Choroid plexus epithelial cell (primary cell): ENCODE measurements at regions not wholly inside any gene's neighbourhood (a gene's known extent, or its start where the extent isn't known, plus 50 kb on each side); places are given as distances from the start of the nearest gene placed in this dataset.

Source experiments
- DNase-seq: peaks from one replicate; pipeline ENCODE4 v3.0.0-alpha.2; 2010; ENCODE audit warnings: low read depth
- H3K4me3 ChIP-seq: 2 replicates; pipeline ENCODE4 v1.5.1; 2011; ENCODE audit warnings: low read depth, mild to moderate bottlenecking, control low read depth, low read length, moderate library complexity
- TF ChIP-seq, protein P1 (sequence below): conservative IDR thresholded peaks from 2 replicates; pipeline ENCODE4 v1.5.1; 2011; ENCODE audit warnings: low read depth, mild to moderate bottlenecking, control low read depth, inconsistent platforms, low read length, moderate library complexity

DNA sequence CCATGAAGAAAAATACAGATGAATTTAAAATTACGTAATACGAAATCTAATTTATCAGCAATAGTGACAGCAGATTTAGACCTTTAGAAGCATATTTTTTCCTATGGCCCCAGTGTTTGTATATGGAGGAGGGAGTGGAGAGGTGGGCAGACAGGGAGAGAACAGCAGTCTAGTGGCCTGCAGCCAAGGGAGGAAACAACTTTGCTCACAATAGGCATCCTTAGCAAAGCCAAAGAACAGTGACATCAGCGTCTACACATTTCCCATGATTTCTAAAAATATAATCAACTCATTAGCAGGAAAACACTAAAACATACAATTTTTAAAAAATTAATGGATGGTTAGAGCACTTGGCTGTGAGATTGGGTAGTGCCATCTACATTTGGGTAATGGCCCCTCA, 622.6 kb upstream of the ATP2B1 start:
- H3K4me3 ChIP-seq = no peak overlapping the region
- DNase-seq = peak; percentile 33

GRCh38 chr12:90327793-90328743, 619.4 kb upstream of the ATP2B1 start:
- TF ChIP-seq, protein P1, sequence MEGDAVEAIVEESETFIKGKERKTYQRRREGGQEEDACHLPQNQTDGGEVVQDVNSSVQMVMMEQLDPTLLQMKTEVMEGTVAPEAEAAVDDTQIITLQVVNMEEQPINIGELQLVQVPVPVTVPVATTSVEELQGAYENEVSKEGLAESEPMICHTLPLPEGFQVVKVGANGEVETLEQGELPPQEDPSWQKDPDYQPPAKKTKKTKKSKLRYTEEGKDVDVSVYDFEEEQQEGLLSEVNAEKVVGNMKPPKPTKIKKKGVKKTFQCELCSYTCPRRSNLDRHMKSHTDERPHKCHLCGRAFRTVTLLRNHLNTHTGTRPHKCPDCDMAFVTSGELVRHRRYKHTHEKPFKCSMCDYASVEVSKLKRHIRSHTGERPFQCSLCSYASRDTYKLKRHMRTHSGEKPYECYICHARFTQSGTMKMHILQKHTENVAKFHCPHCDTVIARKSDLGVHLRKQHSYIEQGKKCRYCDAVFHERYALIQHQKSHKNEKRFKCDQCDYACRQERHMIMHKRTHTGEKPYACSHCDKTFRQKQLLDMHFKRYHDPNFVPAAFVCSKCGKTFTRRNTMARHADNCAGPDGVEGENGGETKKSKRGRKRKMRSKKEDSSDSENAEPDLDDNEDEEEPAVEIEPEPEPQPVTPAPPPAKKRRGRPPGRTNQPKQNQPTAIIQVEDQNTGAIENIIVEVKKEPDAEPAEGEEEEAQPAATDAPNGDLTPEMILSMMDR = no peak
- H3K4me3 ChIP-seq = no peak overlapping the region
- DNase-seq = no peak

More for the DNA sequence above, 622.6 kb upstream of the ATP2B1 start:
- TF ChIP-seq, protein P1 = no peak

- H3K4me3 ChIP-seq = no peak overlapping the region
- TF ChIP-seq, protein P1 = no peak
- no peak for DNase-seq
Observed at GRCh38 chr12:90323217-90323616, 614.6 kb upstream of the ATP2B1 start.

GRCh38 chr12:90322006-90322405, 613.4 kb upstream of the ATP2B1 start:
- peak; percentile 36 for DNase-seq
- TF ChIP-seq, protein P1 = no peak
- H3K4me3 ChIP-seq = no peak overlapping the region

- no peak for DNase-seq
- TF ChIP-seq, protein P1 = no peak
- H3K4me3 ChIP-seq = no peak overlapping the region
Observed at GRCh38 chr12:90321369-90321768, 612.7 kb upstream of the ATP2B1 start.

DNA sequence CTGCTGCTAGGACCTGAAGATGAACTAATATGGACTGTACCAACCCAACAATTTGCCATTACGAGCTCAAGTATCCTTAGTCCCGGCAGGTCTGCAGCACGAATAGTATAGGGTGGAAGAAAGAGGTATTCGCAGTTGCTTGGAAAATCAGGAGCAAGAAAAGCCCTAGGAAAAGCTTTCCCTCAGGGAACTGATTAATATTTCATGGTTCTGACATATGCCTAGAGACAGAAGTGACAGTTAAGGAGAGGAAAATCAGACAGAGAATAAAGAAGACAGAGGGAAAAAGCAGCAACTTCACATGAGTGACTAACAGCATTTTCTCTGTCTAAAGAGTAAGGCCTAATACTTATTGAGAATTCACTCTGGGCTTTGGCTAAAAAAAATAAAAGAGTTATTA, 602.9 kb upstream of the ATP2B1 start:
- H3K4me3 ChIP-seq = no peak overlapping the region
- TF ChIP-seq, protein P1 = no peak
- DNase-seq = no peak

DNA sequence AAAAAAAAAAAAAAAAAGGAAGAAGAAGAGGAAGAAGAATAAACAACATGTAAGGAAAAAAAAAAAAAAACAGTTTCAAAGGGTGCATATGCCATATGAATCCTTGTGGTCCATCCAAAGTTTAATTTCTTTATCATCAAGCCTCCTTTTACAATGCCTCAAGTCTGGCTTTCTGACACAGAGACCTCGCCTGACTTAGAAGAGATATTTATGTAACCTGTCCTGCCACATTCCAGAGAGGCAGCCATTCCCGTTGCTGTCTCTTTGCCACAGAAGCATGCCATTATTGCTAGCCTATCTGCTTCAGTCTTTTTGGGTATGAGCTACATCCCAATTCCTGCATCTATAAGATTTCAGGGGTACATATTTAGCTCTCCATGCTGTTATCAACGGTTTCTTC, 596.7 kb upstream of the ATP2B1 start:
- DNase-seq = no peak
- H3K4me3 ChIP-seq = no peak overlapping the region
- TF ChIP-seq, protein P1 = no peak
